ENCODE measurements at regions not wholly inside any gene's neighbourhood (a gene's known extent, or its start where the extent isn't known, plus 50 kb on each side); places are given as distances from the start of the nearest gene placed in this dataset.
"Not testable (repeated sequence)": the region's sequence is repeated elsewhere in the genome, so short reads cannot be mapped to it uniquely, and the experiment has no call there.

- no peak for TF ChIP-seq ZNF114 (CRISPR knock-in tag; IDR thresholded peaks at IDR 0.05)
- TF ChIP-seq, protein P1, sequence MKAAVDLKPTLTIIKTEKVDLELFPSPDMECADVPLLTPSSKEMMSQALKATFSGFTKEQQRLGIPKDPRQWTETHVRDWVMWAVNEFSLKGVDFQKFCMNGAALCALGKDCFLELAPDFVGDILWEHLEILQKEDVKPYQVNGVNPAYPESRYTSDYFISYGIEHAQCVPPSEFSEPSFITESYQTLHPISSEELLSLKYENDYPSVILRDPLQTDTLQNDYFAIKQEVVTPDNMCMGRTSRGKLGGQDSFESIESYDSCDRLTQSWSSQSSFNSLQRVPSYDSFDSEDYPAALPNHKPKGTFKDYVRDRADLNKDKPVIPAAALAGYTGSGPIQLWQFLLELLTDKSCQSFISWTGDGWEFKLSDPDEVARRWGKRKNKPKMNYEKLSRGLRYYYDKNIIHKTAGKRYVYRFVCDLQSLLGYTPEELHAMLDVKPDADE (IDR thresholded peaks at IDR 0.05): no peak
These were observed 2325.6 kb upstream of the PCDH20 start (continued) for GRCh38 chr13:63741029-63741813.

DNA sequence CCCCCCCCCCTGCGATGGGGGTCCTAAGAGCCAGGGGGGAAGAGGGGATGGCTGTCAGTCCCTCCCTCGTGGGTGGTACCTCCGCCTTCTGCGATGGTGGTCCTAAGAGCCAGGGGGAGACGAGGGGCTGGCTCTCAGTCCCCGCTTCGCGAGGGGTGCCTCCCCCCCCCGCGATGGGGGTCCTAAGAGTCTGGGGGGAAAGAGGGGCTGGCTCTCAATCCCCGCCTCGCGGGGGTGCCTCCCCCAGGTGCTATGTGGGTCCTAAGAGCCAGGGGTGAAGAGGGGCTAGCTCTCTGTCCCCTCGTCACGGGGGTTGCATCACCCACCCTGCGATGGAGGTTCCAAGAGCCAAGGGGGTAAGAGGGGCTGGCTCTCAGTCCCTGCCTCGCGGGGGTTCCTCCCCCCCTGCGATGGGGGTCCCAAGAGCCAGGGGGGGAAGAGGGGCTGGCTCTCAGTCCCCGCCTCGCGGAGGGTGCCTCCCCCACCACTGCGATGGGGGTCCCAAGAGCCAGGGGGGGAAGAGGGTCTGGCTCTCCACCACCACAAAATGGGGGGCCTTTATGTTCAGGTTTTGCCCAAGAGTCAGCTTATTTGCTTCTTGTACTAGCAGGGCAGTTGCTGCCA is 2323.6 kb upstream of the PCDH20 start:
- H3K27me3 ChIP-seq (ENCODE audit: insufficient read depth): not testable (repeated sequence)

GRCh38 chr13:63737418-63737817 is 2321.8 kb upstream of the PCDH20 start:
- H3K27ac Mint-ChIP-seq: no peak overlapping the region
- ATAC-seq: no peak
- no peaks in the 10 kb centered on the region for H3K36me3 ChIP-seq (ENCODE audit: insufficient read depth)
- TF ChIP-seq EZH2 (IDR thresholded peaks at IDR 0.05; ENCODE audit: low read depth, unreplicated experiment): no peak
- no peak for TF ChIP-seq NANOG (IDR thresholded peaks at IDR 0.05; ENCODE audit: borderline replicate concordance)
- TF ChIP-seq, protein P1 (IDR thresholded peaks at IDR 0.05): no peak
- TF ChIP-seq ZNF331 (CRISPR knock-in tag; IDR thresholded peaks at IDR 0.05; ENCODE audit: low read depth): no peak
- no peak for TF ChIP-seq EZH2phosphoT487 (IDR thresholded peaks at IDR 0.05; ENCODE audit: unreplicated experiment)
- TF ChIP-seq CTCF (conservative IDR thresholded peaks at IDR 0.05; ENCODE audit: low read depth in 2 of 2): no peak
- TF ChIP-seq JUNB (IDR thresholded peaks at IDR 0.05; ENCODE audit: unreplicated experiment): no peak
- TF ChIP-seq STAT1 (IDR thresholded peaks at IDR 0.05; ENCODE audit: unreplicated experiment): no peak
- TF ChIP-seq, protein P2, sequence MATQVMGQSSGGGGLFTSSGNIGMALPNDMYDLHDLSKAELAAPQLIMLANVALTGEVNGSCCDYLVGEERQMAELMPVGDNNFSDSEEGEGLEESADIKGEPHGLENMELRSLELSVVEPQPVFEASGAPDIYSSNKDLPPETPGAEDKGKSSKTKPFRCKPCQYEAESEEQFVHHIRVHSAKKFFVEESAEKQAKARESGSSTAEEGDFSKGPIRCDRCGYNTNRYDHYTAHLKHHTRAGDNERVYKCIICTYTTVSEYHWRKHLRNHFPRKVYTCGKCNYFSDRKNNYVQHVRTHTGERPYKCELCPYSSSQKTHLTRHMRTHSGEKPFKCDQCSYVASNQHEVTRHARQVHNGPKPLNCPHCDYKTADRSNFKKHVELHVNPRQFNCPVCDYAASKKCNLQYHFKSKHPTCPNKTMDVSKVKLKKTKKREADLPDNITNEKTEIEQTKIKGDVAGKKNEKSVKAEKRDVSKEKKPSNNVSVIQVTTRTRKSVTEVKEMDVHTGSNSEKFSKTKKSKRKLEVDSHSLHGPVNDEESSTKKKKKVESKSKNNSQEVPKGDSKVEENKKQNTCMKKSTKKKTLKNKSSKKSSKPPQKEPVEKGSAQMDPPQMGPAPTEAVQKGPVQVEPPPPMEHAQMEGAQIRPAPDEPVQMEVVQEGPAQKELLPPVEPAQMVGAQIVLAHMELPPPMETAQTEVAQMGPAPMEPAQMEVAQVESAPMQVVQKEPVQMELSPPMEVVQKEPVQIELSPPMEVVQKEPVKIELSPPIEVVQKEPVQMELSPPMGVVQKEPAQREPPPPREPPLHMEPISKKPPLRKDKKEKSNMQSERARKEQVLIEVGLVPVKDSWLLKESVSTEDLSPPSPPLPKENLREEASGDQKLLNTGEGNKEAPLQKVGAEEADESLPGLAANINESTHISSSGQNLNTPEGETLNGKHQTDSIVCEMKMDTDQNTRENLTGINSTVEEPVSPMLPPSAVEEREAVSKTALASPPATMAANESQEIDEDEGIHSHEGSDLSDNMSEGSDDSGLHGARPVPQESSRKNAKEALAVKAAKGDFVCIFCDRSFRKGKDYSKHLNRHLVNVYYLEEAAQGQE (IDR thresholded peaks at IDR 0.05; ENCODE audit: unreplicated experiment): no peak
- no peak for TF ChIP-seq CREB1 (CRISPR knock-in tag; IDR thresholded peaks at IDR 0.05; ENCODE audit: low read depth)

More for the DNA sequence above, 2323.6 kb upstream of the PCDH20 start:
- not testable (repeated sequence) for H3K27ac Mint-ChIP-seq; H3K27ac ChIP-seq (ENCODE audit: low read depth); H3F3A ChIP-seq (replicated peaks; ENCODE audit: low read depth); H2AFZ ChIP-seq; H3K9me3 Mint-ChIP-seq; H3K4me3 ChIP-seq; H4K20me1 ChIP-seq (replicated peaks; ENCODE audit: insufficient read depth); DNase-seq (ENCODE audit: low spot score); H3K36me3 ChIP-seq (ENCODE audit: insufficient read depth); ATAC-seq; H3K27me3 Mint-ChIP-seq (ENCODE audit: insufficient read depth, low read depth, poor library complexity); H3K36me3 Mint-ChIP-seq (ENCODE audit: low read depth); H3K9me2 ChIP-seq (ENCODE audit: insufficient read depth); H3K4me2 ChIP-seq; H3K4me3 Mint-ChIP-seq; H3K79me2 ChIP-seq (replicated peaks; ENCODE audit: insufficient read depth); H3K4me1 Mint-ChIP-seq; H3K4me1 ChIP-seq (ENCODE audit: insufficient read depth)

More at GRCh38 chr13:63737418-63737817, 2321.8 kb upstream of the PCDH20 start:
- no peaks in the 10 kb centered on the region for H3K9me2 ChIP-seq (ENCODE audit: insufficient read depth)
- DNase-seq (ENCODE audit: low spot score): no peak
- H3K4me1 Mint-ChIP-seq: no peaks in the 10 kb centered on the region
- no peaks in the 10 kb centered on the region for H4K20me1 ChIP-seq (replicated peaks; ENCODE audit: insufficient read depth)
- no peaks in the 10 kb centered on the region for H3K79me2 ChIP-seq (replicated peaks; ENCODE audit: insufficient read depth)
- H3K4me1 ChIP-seq (ENCODE audit: insufficient read depth): no peaks in the 10 kb centered on the region
- no peak overlapping the region for H2AFZ ChIP-seq
- no peak overlapping the region for H3K27ac ChIP-seq (ENCODE audit: low read depth)
- H3K4me3 ChIP-seq: no peak overlapping the region
- no peaks in the 10 kb centered on the region; the same call in 2 of the 3 replicates for H3K36me3 Mint-ChIP-seq (ENCODE audit: low read depth)
- H3F3A ChIP-seq (replicated peaks; ENCODE audit: low read depth): no peaks in the 10 kb centered on the region
- no peak overlapping the region for H3K4me2 ChIP-seq
- peaks cover 7% of the 10 kb centered on the region; the same call in 2 of the 3 replicates for H3K9me3 Mint-ChIP-seq
- no peaks in the 10 kb centered on the region for H3K27me3 ChIP-seq (ENCODE audit: insufficient read depth)
- H3K4me3 Mint-ChIP-seq: no peak overlapping the region
- no peaks in the 10 kb centered on the region for H3K27me3 Mint-ChIP-seq (ENCODE audit: insufficient read depth, low read depth, poor library complexity)

All from GM23338 (cell line).